GM23338 (cell line): ENCODE measurements at regions not wholly inside any gene's neighbourhood (a gene's known extent, or its start where the extent isn't known, plus 50 kb on each side); places are given as distances from the start of the nearest gene placed in this dataset.

Experiments used
- CREB1 ChIP-seq: fragments of 250-450 bp; sonication (Bioruptor Pico); IDR thresholded peaks from 2 replicates; pipeline ENCODE4 v1.5.0; 2020; ENCODE audit warnings: low read depth, mild to moderate bottlenecking, moderate library complexity
- CTCF ChIP-seq, 2 experiments: fragments of 200-600 bp in 1 of 2; sonication (generic) in 1 of 2; conservative IDR thresholded peaks; 2 replicates each; pipeline versions ENCODE4 v1.5.1 to v1.6.1; 2016 to 2017; ENCODE audit warnings: antibody characterized with exemption in 2 of 2, low read depth in 2 of 2, mild to moderate bottlenecking in 2 of 2, moderate library complexity in 1 of 2
- EZH2 ChIP-seq: fragments of 200-600 bp; sonication (generic); IDR thresholded peaks from one replicate; pipeline ENCODE4 v1.8.0; 2017; ENCODE audit warnings: antibody characterized with exemption, mild to moderate bottlenecking, low read depth; ENCODE audit not compliant: unreplicated experiment
- EZH2phosphoT487 ChIP-seq: fragments of 200-600 bp; sonication (generic); IDR thresholded peaks from one replicate; pipeline ENCODE4 v1.8.1; 2018; ENCODE audit warnings: antibody characterized with exemption; ENCODE audit not compliant: unreplicated experiment
- JUNB ChIP-seq: IDR thresholded peaks from one replicate; pipeline ENCODE4 v1.6.1; 2016; ENCODE audit warnings: antibody characterized with exemption; ENCODE audit not compliant: unreplicated experiment
- NANOG ChIP-seq: IDR thresholded peaks from 2 replicates; pipeline ENCODE4 v1.6.1; 2016; ENCODE audit warnings: antibody characterized with exemption, borderline replicate concordance
- POLR2AphosphoS5 ChIP-seq: IDR thresholded peaks from 2 replicates; pipeline ENCODE4 v1.6.1; 2016; ENCODE audit warnings: antibody characterized with exemption, low read depth
- STAT1 ChIP-seq: IDR thresholded peaks from one replicate; pipeline ENCODE4 v1.6.1; 2016; ENCODE audit warnings: antibody characterized with exemption; ENCODE audit not compliant: unreplicated experiment
- ZNF114 ChIP-seq: fragments of 250-450 bp; sonication (Bioruptor Pico); IDR thresholded peaks from 2 replicates; pipeline ENCODE4 v1.5.0; 2020; ENCODE audit warnings: mild to moderate bottlenecking, moderate library complexity
- ZNF331 ChIP-seq: fragments of 250-450 bp; sonication (Bioruptor Pico); IDR thresholded peaks from 2 replicates; pipeline ENCODE4 v1.5.0; 2020; ENCODE audit warnings: low read depth, mild to moderate bottlenecking, moderate library complexity
- TF ChIP-seq, protein P1 (sequence below): IDR thresholded peaks from one replicate; pipeline ENCODE4 v1.6.1; 2018; ENCODE audit warnings: antibody characterized with exemption; ENCODE audit not compliant: unreplicated experiment
- TF ChIP-seq, protein P2 (sequence below): IDR thresholded peaks from 2 replicates; pipeline ENCODE4 v1.6.1; 2016; ENCODE audit warnings: antibody characterized with exemption
- TF ChIP-seq, protein P3 (sequence below): fragments of 250-450 bp; sonication (Bioruptor Pico); IDR thresholded peaks from 2 replicates; pipeline ENCODE4 v1.5.0; 2020; ENCODE audit warnings: mild to moderate bottlenecking, moderate library complexity

DNA sequence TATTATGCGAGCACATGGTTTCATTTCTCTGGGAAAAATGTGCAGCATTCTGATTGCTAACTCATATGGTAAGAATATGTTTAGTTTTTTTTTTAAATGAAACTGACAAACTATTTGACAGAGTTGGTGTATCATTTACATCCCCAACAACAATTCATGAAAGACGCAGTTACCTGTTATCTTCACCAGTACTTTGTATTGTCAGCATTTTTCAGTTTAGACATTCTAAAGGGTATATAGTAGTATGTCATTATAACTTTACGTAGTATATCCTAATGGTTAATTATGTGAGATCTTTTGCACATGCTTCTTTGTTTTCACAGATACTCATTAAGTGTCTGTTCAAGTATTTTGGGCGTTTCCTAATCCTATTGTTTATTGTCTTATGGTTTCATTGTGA, 891.1 kb upstream of the AGA start:
- no peak for TF ChIP-seq CTCF (conservative IDR thresholded peaks at IDR 0.05; ENCODE audit: low read depth in 2 of 2)
- TF ChIP-seq EZH2, result no peak
- no peak for TF ChIP-seq EZH2phosphoT487
- TF ChIP-seq, protein P1, sequence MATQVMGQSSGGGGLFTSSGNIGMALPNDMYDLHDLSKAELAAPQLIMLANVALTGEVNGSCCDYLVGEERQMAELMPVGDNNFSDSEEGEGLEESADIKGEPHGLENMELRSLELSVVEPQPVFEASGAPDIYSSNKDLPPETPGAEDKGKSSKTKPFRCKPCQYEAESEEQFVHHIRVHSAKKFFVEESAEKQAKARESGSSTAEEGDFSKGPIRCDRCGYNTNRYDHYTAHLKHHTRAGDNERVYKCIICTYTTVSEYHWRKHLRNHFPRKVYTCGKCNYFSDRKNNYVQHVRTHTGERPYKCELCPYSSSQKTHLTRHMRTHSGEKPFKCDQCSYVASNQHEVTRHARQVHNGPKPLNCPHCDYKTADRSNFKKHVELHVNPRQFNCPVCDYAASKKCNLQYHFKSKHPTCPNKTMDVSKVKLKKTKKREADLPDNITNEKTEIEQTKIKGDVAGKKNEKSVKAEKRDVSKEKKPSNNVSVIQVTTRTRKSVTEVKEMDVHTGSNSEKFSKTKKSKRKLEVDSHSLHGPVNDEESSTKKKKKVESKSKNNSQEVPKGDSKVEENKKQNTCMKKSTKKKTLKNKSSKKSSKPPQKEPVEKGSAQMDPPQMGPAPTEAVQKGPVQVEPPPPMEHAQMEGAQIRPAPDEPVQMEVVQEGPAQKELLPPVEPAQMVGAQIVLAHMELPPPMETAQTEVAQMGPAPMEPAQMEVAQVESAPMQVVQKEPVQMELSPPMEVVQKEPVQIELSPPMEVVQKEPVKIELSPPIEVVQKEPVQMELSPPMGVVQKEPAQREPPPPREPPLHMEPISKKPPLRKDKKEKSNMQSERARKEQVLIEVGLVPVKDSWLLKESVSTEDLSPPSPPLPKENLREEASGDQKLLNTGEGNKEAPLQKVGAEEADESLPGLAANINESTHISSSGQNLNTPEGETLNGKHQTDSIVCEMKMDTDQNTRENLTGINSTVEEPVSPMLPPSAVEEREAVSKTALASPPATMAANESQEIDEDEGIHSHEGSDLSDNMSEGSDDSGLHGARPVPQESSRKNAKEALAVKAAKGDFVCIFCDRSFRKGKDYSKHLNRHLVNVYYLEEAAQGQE, result no peak
- no peak for TF ChIP-seq POLR2AphosphoS5
- no peak for TF ChIP-seq JUNB
- TF ChIP-seq ZNF331 (CRISPR knock-in tag), result no peak
- TF ChIP-seq STAT1, result no peak
- TF ChIP-seq CREB1 (CRISPR knock-in tag), result no peak
- TF ChIP-seq NANOG, result no peak
- no peak for TF ChIP-seq ZNF114 (CRISPR knock-in tag)
- TF ChIP-seq, protein P2, sequence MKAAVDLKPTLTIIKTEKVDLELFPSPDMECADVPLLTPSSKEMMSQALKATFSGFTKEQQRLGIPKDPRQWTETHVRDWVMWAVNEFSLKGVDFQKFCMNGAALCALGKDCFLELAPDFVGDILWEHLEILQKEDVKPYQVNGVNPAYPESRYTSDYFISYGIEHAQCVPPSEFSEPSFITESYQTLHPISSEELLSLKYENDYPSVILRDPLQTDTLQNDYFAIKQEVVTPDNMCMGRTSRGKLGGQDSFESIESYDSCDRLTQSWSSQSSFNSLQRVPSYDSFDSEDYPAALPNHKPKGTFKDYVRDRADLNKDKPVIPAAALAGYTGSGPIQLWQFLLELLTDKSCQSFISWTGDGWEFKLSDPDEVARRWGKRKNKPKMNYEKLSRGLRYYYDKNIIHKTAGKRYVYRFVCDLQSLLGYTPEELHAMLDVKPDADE, result no peak
- TF ChIP-seq, protein P3, sequence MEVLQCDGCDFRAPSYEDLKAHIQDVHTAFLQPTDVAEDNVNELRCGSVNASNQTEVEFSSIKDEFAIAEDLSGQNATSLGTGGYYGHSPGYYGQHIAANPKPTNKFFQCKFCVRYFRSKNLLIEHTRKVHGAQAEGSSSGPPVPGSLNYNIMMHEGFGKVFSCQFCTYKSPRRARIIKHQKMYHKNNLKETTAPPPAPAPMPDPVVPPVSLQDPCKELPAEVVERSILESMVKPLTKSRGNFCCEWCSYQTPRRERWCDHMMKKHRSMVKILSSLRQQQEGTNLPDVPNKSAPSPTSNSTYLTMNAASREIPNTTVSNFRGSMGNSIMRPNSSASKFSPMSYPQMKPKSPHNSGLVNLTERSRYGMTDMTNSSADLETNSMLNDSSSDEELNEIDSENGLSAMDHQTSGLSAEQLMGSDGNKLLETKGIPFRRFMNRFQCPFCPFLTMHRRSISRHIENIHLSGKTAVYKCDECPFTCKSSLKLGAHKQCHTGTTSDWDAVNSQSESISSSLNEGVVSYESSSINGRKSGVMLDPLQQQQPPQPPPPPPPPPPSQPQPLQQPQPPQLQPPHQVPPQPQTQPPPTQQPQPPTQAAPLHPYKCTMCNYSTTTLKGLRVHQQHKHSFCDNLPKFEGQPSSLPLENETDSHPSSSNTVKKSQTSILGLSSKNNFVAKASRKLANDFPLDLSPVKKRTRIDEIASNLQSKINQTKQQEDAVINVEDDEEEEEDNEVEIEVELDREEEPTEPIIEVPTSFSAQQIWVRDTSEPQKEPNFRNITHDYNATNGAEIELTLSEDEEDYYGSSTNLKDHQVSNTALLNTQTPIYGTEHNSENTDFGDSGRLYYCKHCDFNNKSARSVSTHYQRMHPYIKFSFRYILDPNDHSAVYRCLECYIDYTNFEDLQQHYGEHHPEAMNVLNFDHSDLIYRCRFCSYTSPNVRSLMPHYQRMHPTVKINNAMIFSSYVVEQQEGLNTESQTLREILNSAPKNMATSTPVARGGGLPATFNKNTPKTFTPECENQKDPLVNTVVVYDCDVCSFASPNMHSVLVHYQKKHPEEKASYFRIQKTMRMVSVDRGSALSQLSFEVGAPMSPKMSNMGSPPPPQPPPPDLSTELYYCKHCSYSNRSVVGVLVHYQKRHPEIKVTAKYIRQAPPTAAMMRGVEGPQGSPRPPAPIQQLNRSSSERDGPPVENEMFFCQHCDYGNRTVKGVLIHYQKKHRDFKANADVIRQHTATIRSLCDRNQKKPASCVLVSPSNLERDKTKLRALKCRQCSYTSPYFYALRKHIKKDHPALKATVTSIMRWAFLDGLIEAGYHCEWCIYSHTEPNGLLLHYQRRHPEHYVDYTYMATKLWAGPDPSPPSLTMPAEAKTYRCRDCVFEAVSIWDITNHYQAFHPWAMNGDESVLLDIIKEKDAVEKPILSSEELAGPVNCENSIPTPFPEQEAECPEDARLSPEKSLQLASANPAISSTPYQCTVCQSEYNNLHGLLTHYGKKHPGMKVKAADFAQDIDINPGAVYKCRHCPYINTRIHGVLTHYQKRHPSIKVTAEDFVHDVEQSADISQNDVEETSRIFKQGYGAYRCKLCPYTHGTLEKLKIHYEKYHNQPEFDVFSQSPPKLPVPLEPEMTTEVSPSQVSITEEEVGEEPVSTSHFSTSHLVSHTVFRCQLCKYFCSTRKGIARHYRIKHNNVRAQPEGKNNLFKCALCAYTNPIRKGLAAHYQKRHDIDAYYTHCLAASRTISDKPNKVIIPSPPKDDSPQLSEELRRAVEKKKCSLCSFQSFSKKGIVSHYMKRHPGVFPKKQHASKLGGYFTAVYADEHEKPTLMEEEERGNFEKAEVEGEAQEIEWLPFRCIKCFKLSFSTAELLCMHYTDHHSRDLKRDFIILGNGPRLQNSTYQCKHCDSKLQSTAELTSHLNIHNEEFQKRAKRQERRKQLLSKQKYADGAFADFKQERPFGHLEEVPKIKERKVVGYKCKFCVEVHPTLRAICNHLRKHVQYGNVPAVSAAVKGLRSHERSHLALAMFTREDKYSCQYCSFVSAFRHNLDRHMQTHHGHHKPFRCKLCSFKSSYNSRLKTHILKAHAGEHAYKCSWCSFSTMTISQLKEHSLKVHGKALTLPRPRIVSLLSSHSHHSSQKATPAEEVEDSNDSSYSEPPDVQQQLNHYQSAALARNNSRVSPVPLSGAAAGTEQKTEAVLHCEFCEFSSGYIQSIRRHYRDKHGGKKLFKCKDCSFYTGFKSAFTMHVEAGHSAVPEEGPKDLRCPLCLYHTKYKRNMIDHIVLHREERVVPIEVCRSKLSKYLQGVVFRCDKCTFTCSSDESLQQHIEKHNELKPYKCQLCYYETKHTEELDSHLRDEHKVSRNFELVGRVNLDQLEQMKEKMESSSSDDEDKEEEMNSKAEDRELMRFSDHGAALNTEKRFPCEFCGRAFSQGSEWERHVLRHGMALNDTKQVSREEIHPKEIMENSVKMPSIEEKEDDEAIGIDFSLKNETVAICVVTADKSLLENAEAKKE, result no peak
